Urothelium cell line (cell line): ENCODE measurements at regions not wholly inside any gene's neighbourhood (a gene's known extent, or its start where the extent isn't known, plus 50 kb on each side); places are given as distances from the start of the nearest gene placed in this dataset.
"Not testable (repeated sequence)": the region's sequence is repeated elsewhere in the genome, so short reads cannot be mapped to it uniquely, and the experiment has no call there.

Experiments
- DNase-seq: peaks from one replicate; pipeline ENCODE4 v3.0.0; 2011; ENCODE audit warnings: low spot score, mixed read lengths
- FAIRE-seq: peaks from 2 replicates; lab custom pipeline; 2011; peaks lifted over from hg19 to GRCh38; lab: Jason Lieb, UNC

GRCh38 chr10:57885618-57885968 is 382.1 kb downstream of the IPMK start:
- DNase-seq, FAIRE-seq: not testable (repeated sequence)

- no peak for FAIRE-seq
- no peak for DNase-seq
These were observed 382.6 kb downstream of the IPMK start for GRCh38 chr10:57884965-57885617.

GRCh38 chr10:57884407-57884806 is 383.3 kb downstream of the IPMK start:
- no peak for DNase-seq
- no peak for FAIRE-seq

GRCh38 chr10:57880446-57881227 is 387.1 kb downstream of the IPMK start:
- DNase-seq, result no peak
- FAIRE-seq, result no peak

GRCh38 chr10:57874810-57875209 is 392.9 kb downstream of the IPMK start:
- DNase-seq (no peak), FAIRE-seq (no peak)

GRCh38 chr10:57867241-57867640 is 400.5 kb downstream of the IPMK start:
- FAIRE-seq, result no peak
- no peak for DNase-seq

GRCh38 chr10:57864765-57865680 is 402.7 kb downstream of the IPMK start:
- DNase-seq (no peak), FAIRE-seq (peak; percentile 30)

- FAIRE-seq (no peak), DNase-seq (no peak)
These were observed 417.9 kb downstream of the IPMK start for GRCh38 chr10:57849691-57850357.

- FAIRE-seq, result no peak
- no peak for DNase-seq
These were observed 421.2 kb downstream of the IPMK start for GRCh38 chr10:57846307-57847065.

GRCh38 chr10:57844387-57844998 is 423.2 kb downstream of the IPMK start:
- FAIRE-seq (no peak), DNase-seq (no peak)

GRCh38 chr10:57830877-57831560 is 436.7 kb downstream of the IPMK start:
- DNase-seq (no peak), FAIRE-seq (no peak)

GRCh38 chr10:57825015-57825414 is 442.7 kb downstream of the IPMK start:
- DNase-seq (no peak), FAIRE-seq (no peak)

GRCh38 chr10:57823398-57823797 is 444.3 kb downstream of the IPMK start:
- DNase-seq (no peak), FAIRE-seq (no peak)

GRCh38 chr10:57822965-57823364 is 444.7 kb downstream of the IPMK start:
- DNase-seq (no peak), FAIRE-seq (no peak)

- FAIRE-seq (no peak), DNase-seq (no peak)
These were observed 449.2 kb downstream of the IPMK start for GRCh38 chr10:57818522-57818921.

- no peak for FAIRE-seq
These were observed 450.0 kb downstream of the IPMK start for GRCh38 chr10:57817741-57818140.

GRCh38 chr10:57815949-57816348 is 451.7 kb downstream of the IPMK start:
- FAIRE-seq, result peak; percentile 72
- no peak for DNase-seq

More at GRCh38 chr10:57817741-57818140, 450.0 kb downstream of the IPMK start:
- DNase-seq, result no peak

- FAIRE-seq, result no peak
- no peak for DNase-seq
These were observed 457.7 kb downstream of the IPMK start for GRCh38 chr10:57809961-57810360.

GRCh38 chr10:57807906-57808305 is 459.8 kb downstream of the IPMK start:
- no peak for FAIRE-seq
- no peak for DNase-seq
